PC-3 (cell line): ENCODE measurements at regions not wholly inside any gene's neighbourhood (a gene's known extent, or its start where the extent isn't known, plus 50 kb on each side); places are given as distances from the start of the nearest gene placed in this dataset.

Source experiments
- CTCF ChIP-seq: fragments of 300-600 bp; sonication (generic); conservative IDR thresholded peaks from 2 replicates; pipeline ENCODE4 v1.5.1; 2017; ENCODE audit warnings: antibody characterized with exemption, low read depth, mild to moderate bottlenecking, low read length
- EZH2 ChIP-seq: fragments of 300-600 bp; sonication (generic); IDR thresholded peaks from one replicate; pipeline ENCODE4 v1.6.1; 2017; ENCODE audit warnings: antibody characterized with exemption, mild to moderate bottlenecking, low read length; ENCODE audit not compliant: unreplicated experiment

DNA sequence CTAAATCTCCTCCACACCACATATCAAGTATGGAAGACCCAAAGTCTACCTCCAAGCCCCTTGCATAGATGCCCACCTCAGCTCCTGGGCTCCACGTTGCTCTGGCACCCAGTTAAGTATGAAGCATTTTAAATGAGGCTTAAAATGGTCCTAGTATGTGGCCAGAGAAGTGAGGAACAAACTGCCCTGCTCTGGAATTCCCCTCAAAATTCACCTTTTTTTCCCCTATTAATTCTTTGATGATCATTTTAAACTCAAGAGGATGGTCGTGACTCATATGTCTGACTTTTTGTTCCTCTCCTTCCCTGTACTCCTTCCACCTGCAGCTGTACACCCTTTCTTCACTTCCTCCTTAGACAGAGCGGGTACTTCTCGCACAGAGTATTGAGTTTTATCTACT is 234.5 kb upstream of the MYOCD start:
- TF ChIP-seq EZH2 (no peak), CTCF (no peak)
